LNCaP clone FGC (cell line): ENCODE measurements at regions not wholly inside any gene's neighbourhood (a gene's known extent, or its start where the extent isn't known, plus 50 kb on each side); places are given as distances from the start of the nearest gene placed in this dataset.

Experiments used
- DNase-seq: peaks from one replicate; pipeline ENCODE4 v3.0.0-alpha.2; 2011; ENCODE audit warnings: low read depth
- H3K4me3 ChIP-seq: 2 replicates; pipeline ENCODE4 v1.5.1; 2011; ENCODE audit warnings: mild to moderate bottlenecking, low read depth, low read length, control low read depth
- TF ChIP-seq, protein P1 (sequence below): IDR thresholded peaks from 2 replicates; pipeline ENCODE4 v1.5.1; 2012; ENCODE audit warnings: mild to moderate bottlenecking; ENCODE audit not compliant: control insufficient read depth, insufficient read depth; ENCODE audit errors: extremely low read depth

DNA sequence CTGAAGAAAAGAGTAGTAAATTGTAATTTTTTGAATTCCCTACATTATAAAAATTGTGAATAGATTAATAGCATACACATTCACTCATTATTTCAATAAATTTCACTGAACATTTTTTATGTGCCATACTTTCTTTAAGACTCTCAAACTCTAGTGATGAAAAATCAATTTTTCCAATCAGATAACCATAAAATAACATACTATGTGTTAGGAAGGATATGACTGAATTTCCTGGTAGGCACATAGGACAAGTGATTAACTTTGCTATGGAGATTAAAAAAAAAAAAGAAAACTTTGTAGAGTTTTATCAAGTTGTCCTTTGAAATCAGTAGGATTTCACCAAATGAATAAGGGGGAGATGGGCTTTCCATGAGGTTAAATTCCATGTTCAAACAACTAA is 1597.3 kb upstream of the LRRTM3 start:
- DNase-seq, result no peak
- TF ChIP-seq, protein P1, sequence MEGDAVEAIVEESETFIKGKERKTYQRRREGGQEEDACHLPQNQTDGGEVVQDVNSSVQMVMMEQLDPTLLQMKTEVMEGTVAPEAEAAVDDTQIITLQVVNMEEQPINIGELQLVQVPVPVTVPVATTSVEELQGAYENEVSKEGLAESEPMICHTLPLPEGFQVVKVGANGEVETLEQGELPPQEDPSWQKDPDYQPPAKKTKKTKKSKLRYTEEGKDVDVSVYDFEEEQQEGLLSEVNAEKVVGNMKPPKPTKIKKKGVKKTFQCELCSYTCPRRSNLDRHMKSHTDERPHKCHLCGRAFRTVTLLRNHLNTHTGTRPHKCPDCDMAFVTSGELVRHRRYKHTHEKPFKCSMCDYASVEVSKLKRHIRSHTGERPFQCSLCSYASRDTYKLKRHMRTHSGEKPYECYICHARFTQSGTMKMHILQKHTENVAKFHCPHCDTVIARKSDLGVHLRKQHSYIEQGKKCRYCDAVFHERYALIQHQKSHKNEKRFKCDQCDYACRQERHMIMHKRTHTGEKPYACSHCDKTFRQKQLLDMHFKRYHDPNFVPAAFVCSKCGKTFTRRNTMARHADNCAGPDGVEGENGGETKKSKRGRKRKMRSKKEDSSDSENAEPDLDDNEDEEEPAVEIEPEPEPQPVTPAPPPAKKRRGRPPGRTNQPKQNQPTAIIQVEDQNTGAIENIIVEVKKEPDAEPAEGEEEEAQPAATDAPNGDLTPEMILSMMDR, result no peak
- H3K4me3 ChIP-seq, result no peak overlapping the region

DNA sequence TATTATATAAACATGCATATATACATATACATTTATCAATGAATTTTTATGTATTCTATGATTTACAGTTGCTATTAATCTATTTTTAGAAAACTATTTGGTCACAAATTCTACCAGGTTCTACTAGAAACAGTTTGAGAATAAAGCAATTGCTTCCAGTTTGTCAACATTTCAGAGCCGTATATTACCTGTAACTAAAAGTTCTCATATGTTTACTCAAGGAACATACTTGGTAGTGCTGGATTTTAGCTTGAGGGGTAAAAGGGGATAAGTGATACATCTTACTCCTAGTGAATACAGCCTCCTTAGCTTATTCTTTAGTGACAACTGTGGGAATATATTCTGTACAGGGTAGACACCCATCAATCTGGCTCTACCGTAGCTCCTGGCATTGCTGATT is 1590.5 kb upstream of the LRRTM3 start:
- H3K4me3 ChIP-seq, result no peak overlapping the region
- TF ChIP-seq, protein P1, result no peak
- DNase-seq, result peak; percentile 86

DNA sequence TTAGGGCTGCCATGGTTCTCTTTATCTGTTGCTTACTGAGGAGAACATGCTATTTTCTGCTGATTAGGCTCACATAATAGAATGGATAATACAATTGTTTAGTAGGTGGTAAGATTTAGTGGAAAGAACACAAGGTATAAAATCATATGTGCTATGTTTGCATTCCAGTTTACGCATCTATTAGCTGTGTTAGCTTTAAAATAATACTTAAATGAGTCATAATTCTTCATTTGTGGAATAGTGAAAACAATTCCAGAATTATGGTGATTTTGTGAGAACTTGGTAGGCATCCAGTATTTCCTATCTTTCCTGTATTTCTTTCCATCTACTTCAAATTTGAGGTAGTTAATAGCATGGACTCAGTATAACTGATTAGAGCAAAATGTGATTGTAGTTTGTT is 1585.5 kb upstream of the LRRTM3 start:
- no peak overlapping the region for H3K4me3 ChIP-seq
- no peak for DNase-seq
- TF ChIP-seq, protein P1, result no peak

DNA sequence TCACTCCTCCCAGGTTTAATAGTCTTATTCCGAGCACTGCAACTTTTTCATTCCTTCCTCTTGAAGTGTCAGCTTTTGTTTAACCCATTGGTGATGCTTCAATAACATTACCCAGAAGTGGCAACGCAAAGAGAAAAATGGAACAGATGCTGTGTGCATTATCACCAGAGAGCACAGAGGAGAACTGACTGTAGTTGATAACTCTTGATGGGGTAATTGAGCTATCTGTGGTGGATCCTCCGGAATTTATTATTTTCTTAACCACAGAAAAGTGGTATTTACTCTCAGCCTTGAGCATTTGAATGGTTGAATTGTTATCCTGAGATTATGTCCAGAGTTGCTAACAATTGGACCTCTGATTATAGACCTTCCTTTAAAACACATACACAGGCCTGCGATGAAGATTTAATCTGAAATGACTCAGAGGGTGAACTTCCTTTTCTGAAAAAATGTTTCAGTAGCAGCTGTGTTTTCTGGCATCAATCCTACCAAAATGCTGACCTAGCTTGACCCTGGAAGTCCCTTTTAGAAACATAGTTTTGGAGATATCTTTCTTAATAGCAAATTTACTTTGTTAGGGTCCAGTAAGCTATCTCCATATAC is 1584.4 kb upstream of the LRRTM3 start:
- H3K4me3 ChIP-seq, result no peak overlapping the region
- TF ChIP-seq, protein P1, result no peak
- no peak for DNase-seq

DNA sequence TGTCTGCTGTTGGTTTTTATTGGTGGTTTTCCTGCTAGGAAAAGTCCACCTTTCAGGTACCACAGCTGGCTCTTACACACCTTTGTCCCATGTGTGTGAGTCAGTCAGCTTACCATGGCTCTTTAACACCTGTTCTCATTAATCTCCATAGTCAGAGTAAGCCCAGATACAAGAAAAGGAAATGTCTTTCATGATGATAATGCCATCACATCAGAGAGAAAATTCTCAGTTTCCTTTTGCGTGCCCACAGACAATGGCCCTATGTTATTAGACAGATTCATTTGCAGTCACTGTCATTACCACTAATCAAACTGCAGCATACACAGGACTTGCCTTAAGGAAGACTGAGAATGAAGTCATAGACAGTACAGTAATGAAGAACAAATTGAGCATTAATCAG is 1583.6 kb upstream of the LRRTM3 start:
- DNase-seq, result no peak
- TF ChIP-seq, protein P1, result no peak
- H3K4me3 ChIP-seq, result no peak overlapping the region

DNA sequence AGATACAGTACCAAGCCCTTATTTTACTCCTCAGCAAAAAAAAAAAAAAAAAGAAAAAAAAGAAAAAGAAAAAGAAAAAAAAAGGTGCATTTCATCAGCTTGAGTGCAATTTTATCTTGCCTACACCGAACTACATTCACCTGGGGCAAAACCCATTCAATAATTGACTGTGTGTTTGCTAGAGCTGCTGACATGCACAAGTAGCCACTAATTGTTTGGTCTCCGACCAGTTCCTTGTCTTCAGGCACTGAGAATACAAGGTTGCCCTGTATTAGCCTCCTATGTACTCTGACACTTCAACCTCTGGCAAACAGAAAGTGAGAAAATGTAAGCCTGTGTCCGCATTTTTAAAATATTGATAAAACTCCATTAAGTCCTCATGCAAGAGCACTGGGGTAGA is 1579.4 kb upstream of the LRRTM3 start:
- no peak for DNase-seq
- TF ChIP-seq, protein P1, result no peak
- no peak overlapping the region for H3K4me3 ChIP-seq

DNA sequence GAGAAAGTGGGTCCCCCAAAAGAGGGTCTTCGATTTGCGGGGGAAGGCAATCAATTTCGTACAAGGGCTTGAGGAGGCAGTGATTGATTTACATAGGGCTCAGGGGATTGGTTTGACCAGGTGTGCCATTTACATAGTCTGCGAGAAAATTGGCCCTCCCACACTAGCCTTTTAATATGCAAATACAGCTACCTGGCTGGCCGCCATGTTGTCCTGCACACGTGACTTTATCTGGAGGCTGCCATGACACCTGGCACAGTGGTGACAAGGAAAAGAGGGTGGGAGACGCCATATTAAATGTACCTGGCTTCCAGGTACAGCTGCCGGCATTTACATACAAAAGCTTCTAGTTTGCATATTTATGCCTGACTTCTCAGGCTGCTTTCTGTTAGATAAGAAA is 1577.2 kb upstream of the LRRTM3 start:
- no peak overlapping the region for H3K4me3 ChIP-seq
- TF ChIP-seq, protein P1, result no peak
- DNase-seq, result no peak
